ENCODE measurements at regions not wholly inside any gene's neighbourhood (a gene's known extent, or its start where the extent isn't known, plus 50 kb on each side); places are given as distances from the start of the nearest gene placed in this dataset.
A peak's percentile ranks its signal among the peaks of the same experiment; 100 is the strongest.

- Histone ChIP-seq H3K9me3 (ENCODE audit: control insufficient read depth in 3 of 3, low read length in 3 of 3) (peaks cover 0 to 4% (median 2%) of the 10 kb centered on the region in 3 donors), H3K36me3 (ENCODE audit: control insufficient read depth in 3 of 3, insufficient read depth in 3 of 3, low read length in 3 of 3) (no peaks in the 10 kb centered on the region), H3K9ac (ENCODE audit: low read depth in 1 of 3, low read length in 3 of 3) (no peak overlapping the region), H3K4me3 (ENCODE audit: low read length in 3 of 3) (no peak overlapping the region), H3K27me3 (ENCODE audit: control insufficient read depth in 3 of 3, insufficient read depth in 3 of 3, low read length in 3 of 3) (no peaks in the 10 kb centered on the region), H3K4me1 (ENCODE audit: control insufficient read depth in 3 of 3, insufficient read depth in 3 of 3, low read length in 3 of 3) (peaks cover 4 to 8% (median 6%) of the 10 kb centered on the region in 3 donors), H3K27ac (ENCODE audit: low read depth, low read length) (no peak overlapping the region)
Measured at GRCh38 chr16:22684574-22685458, 129.1 kb upstream of the HS3ST2 start.

GRCh38 chr16:22685459-22685830 lies 128.5 kb upstream of the HS3ST2 start:
- Histone ChIP-seq H3K9ac (ENCODE audit: low read depth in 1 of 3, low read length in 3 of 3) (no peak overlapping the region), H3K9me3 (ENCODE audit: control insufficient read depth in 3 of 3, low read length in 3 of 3) (peaks cover 0 to 4% (median 2%) of the 10 kb centered on the region in 3 donors), H3K4me3 (ENCODE audit: low read length in 3 of 3) (no peak overlapping the region), H3K36me3 (ENCODE audit: control insufficient read depth in 3 of 3, insufficient read depth in 3 of 3, low read length in 3 of 3) (no peaks in the 10 kb centered on the region), H3K27me3 (ENCODE audit: control insufficient read depth in 3 of 3, insufficient read depth in 3 of 3, low read length in 3 of 3) (no peaks in the 10 kb centered on the region), H3K27ac (ENCODE audit: low read depth, low read length) (no peak overlapping the region), H3K4me1 (ENCODE audit: control insufficient read depth in 3 of 3, insufficient read depth in 3 of 3, low read length in 3 of 3) (peaks cover 4 to 8% (median 6%) of the 10 kb centered on the region in 3 donors)

- Histone ChIP-seq H3K27ac (ENCODE audit: low read depth, low read length) (no peak overlapping the region), H3K27me3 (ENCODE audit: control insufficient read depth in 3 of 3, insufficient read depth in 3 of 3, low read length in 3 of 3) (no peaks in the 10 kb centered on the region), H3K9me3 (ENCODE audit: control insufficient read depth in 3 of 3, low read length in 3 of 3) (peaks cover 0 to 4% (median 2%) of the 10 kb centered on the region in 3 donors), H3K9ac (ENCODE audit: low read depth in 1 of 3, low read length in 3 of 3) (no peak overlapping the region), H3K4me3 (ENCODE audit: low read length in 3 of 3) (no peak overlapping the region), H3K4me1 (ENCODE audit: control insufficient read depth in 3 of 3, insufficient read depth in 3 of 3, low read length in 3 of 3) (peaks cover 4 to 8% (median 6%) of the 10 kb centered on the region in 3 donors), H3K36me3 (ENCODE audit: control insufficient read depth in 3 of 3, insufficient read depth in 3 of 3, low read length in 3 of 3) (no peaks in the 10 kb centered on the region)
Measured at GRCh38 chr16:22687031-22687530, 126.9 kb upstream of the HS3ST2 start.

GRCh38 chr16:22688463-22688862 lies 125.5 kb upstream of the HS3ST2 start:
- Histone ChIP-seq H3K9ac (ENCODE audit: low read depth in 1 of 3, low read length in 3 of 3) (no peak overlapping the region), H3K27me3 (ENCODE audit: control insufficient read depth in 3 of 3, insufficient read depth in 3 of 3, low read length in 3 of 3) (no peaks in the 10 kb centered on the region)

GRCh38 chr16:22688930-22689329 lies 125.0 kb upstream of the HS3ST2 start:
- no peak overlapping the region for H3K27ac ChIP-seq (ENCODE audit: low read depth, low read length)
- peaks cover 0 to 4% (median 2%) of the 10 kb centered on the region in 3 donors for H3K9me3 ChIP-seq (ENCODE audit: control insufficient read depth in 3 of 3, low read length in 3 of 3)
- no peak overlapping the region for H3K9ac ChIP-seq (ENCODE audit: low read depth in 1 of 3, low read length in 3 of 3)
- H3K4me1 ChIP-seq (ENCODE audit: control insufficient read depth in 3 of 3, insufficient read depth in 3 of 3, low read length in 3 of 3): peaks cover 10 to 24% (median 14%) of the 10 kb centered on the region in 3 donors
- no peak overlapping the region for H3K4me3 ChIP-seq (ENCODE audit: low read length in 3 of 3)
- no peaks in the 10 kb centered on the region for H3K36me3 ChIP-seq (ENCODE audit: control insufficient read depth in 3 of 3, insufficient read depth in 3 of 3, low read length in 3 of 3)
- no peaks in the 10 kb centered on the region for H3K27me3 ChIP-seq (ENCODE audit: control insufficient read depth in 3 of 3, insufficient read depth in 3 of 3, low read length in 3 of 3)

More at GRCh38 chr16:22688463-22688862, 125.5 kb upstream of the HS3ST2 start:
- Histone ChIP-seq H3K9me3 (ENCODE audit: control insufficient read depth in 3 of 3, low read length in 3 of 3) (peaks cover 0 to 4% (median 2%) of the 10 kb centered on the region in 3 donors), H3K4me1 (ENCODE audit: control insufficient read depth in 3 of 3, insufficient read depth in 3 of 3, low read length in 3 of 3) (peaks cover 7 to 19% (median 12%) of the 10 kb centered on the region in 3 donors), H3K36me3 (ENCODE audit: control insufficient read depth in 3 of 3, insufficient read depth in 3 of 3, low read length in 3 of 3) (no peaks in the 10 kb centered on the region), H3K27ac (ENCODE audit: low read depth, low read length) (no peak overlapping the region), H3K4me3 (ENCODE audit: low read length in 3 of 3) (no peak overlapping the region)

GRCh38 chr16:22691335-22691734 lies 122.6 kb upstream of the HS3ST2 start:
- Histone ChIP-seq H3K27ac (ENCODE audit: low read depth, low read length) (no peak overlapping the region), H3K4me1 (ENCODE audit: control insufficient read depth in 3 of 3, insufficient read depth in 3 of 3, low read length in 3 of 3) (peaks cover 18 to 29% (median 19%) of the 10 kb centered on the region in 3 donors), H3K27me3 (ENCODE audit: control insufficient read depth in 3 of 3, insufficient read depth in 3 of 3, low read length in 3 of 3) (no peaks in the 10 kb centered on the region), H3K9ac (ENCODE audit: low read depth in 1 of 3, low read length in 3 of 3) (no peak overlapping the region), H3K4me3 (ENCODE audit: low read length in 3 of 3) (no peak overlapping the region), H3K9me3 (ENCODE audit: control insufficient read depth in 3 of 3, low read length in 3 of 3) (peaks cover 0 to 4% (median 2%) of the 10 kb centered on the region in 3 donors), H3K36me3 (ENCODE audit: control insufficient read depth in 3 of 3, insufficient read depth in 3 of 3, low read length in 3 of 3) (no peaks in the 10 kb centered on the region)

- Histone ChIP-seq H3K27ac (ENCODE audit: low read depth, low read length) (no peak overlapping the region), H3K4me3 (ENCODE audit: low read length in 3 of 3) (no peak overlapping the region), H3K9me3 (ENCODE audit: control insufficient read depth in 3 of 3, low read length in 3 of 3) (peaks cover 0 to 4% (median 2%) of the 10 kb centered on the region in 3 donors), H3K4me1 (ENCODE audit: control insufficient read depth in 3 of 3, insufficient read depth in 3 of 3, low read length in 3 of 3) (peaks cover 18 to 29% (median 19%) of the 10 kb centered on the region in 3 donors), H3K36me3 (ENCODE audit: control insufficient read depth in 3 of 3, insufficient read depth in 3 of 3, low read length in 3 of 3) (no peaks in the 10 kb centered on the region), H3K9ac (ENCODE audit: low read depth in 1 of 3, low read length in 3 of 3) (no peak overlapping the region), H3K27me3 (ENCODE audit: control insufficient read depth in 3 of 3, insufficient read depth in 3 of 3, low read length in 3 of 3) (no peaks in the 10 kb centered on the region)
Measured at GRCh38 chr16:22692034-22692433, 121.9 kb upstream of the HS3ST2 start.

GRCh38 chr16:22692916-22693637 lies 120.9 kb upstream of the HS3ST2 start:
- Histone ChIP-seq H3K27ac (ENCODE audit: low read depth, low read length) (peak overlapping the region; percentile 16), H3K36me3 (ENCODE audit: control insufficient read depth in 3 of 3, insufficient read depth in 3 of 3, low read length in 3 of 3) (no peaks in the 10 kb centered on the region)

GRCh38 chr16:22693638-22694340 lies 120.2 kb upstream of the HS3ST2 start:
- no peaks in the 10 kb centered on the region for H3K36me3 ChIP-seq (ENCODE audit: control insufficient read depth in 3 of 3, insufficient read depth in 3 of 3, low read length in 3 of 3)
- no peaks in the 10 kb centered on the region for H3K27me3 ChIP-seq (ENCODE audit: control insufficient read depth in 3 of 3, insufficient read depth in 3 of 3, low read length in 3 of 3)
- no peak overlapping the region for H3K27ac ChIP-seq (ENCODE audit: low read depth, low read length)
- peak overlapping the region in 1 of 3 donors; percentile 4 for H3K9ac ChIP-seq (ENCODE audit: low read depth in 1 of 3, low read length in 3 of 3)
- H3K4me1 ChIP-seq (ENCODE audit: control insufficient read depth in 3 of 3, insufficient read depth in 3 of 3, low read length in 3 of 3): peaks cover 18 to 29% (median 19%) of the 10 kb centered on the region in 3 donors
- H3K9me3 ChIP-seq (ENCODE audit: control insufficient read depth in 3 of 3, low read length in 3 of 3): no peaks in the 10 kb centered on the region
- no peak overlapping the region for H3K4me3 ChIP-seq (ENCODE audit: low read length in 3 of 3)

More at GRCh38 chr16:22692916-22693637, 120.9 kb upstream of the HS3ST2 start:
- H3K4me1 ChIP-seq (ENCODE audit: control insufficient read depth in 3 of 3, insufficient read depth in 3 of 3, low read length in 3 of 3): peaks cover 18 to 29% (median 19%) of the 10 kb centered on the region in 3 donors
- no peaks in the 10 kb centered on the region for H3K27me3 ChIP-seq (ENCODE audit: control insufficient read depth in 3 of 3, insufficient read depth in 3 of 3, low read length in 3 of 3)
- H3K4me3 ChIP-seq (ENCODE audit: low read length in 3 of 3): no peak overlapping the region
- H3K9ac ChIP-seq (ENCODE audit: low read depth in 1 of 3, low read length in 3 of 3): peak overlapping the region in 1 of 3 donors; percentile 4
- no peaks in the 10 kb centered on the region for H3K9me3 ChIP-seq (ENCODE audit: control insufficient read depth in 3 of 3, low read length in 3 of 3)

Measured in skeletal muscle tissue (tissue), 3 donors.